ENCODE measurements at regions not wholly inside any gene's neighbourhood (a gene's known extent, or its start where the extent isn't known, plus 50 kb on each side); places are given as distances from the start of the nearest gene placed in this dataset.

DNA sequence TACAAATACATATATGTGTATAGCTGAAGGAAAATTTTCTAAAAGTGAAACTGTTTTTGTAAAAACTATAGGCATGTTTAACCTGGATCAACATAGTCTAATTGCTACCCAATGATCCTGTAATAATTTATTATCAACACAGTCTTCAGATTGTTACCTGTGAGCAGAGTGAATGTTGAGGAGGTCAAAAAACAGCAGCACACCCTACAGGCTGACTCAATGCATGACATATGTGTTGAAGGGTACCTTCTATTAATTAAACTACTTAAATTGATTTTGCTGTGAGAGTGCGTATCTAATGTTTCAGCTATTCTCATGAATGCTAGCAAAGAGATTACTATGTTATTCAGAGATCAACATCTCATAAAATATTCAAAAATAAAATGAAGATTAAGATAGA, 411.4 kb downstream of the TNS3 start:
- TF ChIP-seq SMC3 (IDR thresholded peaks at IDR 0.05; ENCODE audit: low read depth, low read length): peak; percentile 24; the same call in 1 of the 2 replicates
- TF ChIP-seq, protein P1, sequence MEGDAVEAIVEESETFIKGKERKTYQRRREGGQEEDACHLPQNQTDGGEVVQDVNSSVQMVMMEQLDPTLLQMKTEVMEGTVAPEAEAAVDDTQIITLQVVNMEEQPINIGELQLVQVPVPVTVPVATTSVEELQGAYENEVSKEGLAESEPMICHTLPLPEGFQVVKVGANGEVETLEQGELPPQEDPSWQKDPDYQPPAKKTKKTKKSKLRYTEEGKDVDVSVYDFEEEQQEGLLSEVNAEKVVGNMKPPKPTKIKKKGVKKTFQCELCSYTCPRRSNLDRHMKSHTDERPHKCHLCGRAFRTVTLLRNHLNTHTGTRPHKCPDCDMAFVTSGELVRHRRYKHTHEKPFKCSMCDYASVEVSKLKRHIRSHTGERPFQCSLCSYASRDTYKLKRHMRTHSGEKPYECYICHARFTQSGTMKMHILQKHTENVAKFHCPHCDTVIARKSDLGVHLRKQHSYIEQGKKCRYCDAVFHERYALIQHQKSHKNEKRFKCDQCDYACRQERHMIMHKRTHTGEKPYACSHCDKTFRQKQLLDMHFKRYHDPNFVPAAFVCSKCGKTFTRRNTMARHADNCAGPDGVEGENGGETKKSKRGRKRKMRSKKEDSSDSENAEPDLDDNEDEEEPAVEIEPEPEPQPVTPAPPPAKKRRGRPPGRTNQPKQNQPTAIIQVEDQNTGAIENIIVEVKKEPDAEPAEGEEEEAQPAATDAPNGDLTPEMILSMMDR (conservative IDR thresholded peaks at IDR 0.05; ENCODE audit: low read depth, low read length): peak; percentile 52
- TF ChIP-seq BHLHE40 (IDR thresholded peaks at IDR 0.05; ENCODE audit: low read depth, low read length): no peak
- TF ChIP-seq MXI1 (IDR thresholded peaks at IDR 0.05; ENCODE audit: borderline replicate concordance, low read depth, low read length): no peak
- no peak for TF ChIP-seq POLR2A (IDR thresholded peaks at IDR 0.05; ENCODE audit: low read depth, low read length)
- no peak for TF ChIP-seq FOS (IDR thresholded peaks at IDR 0.05; ENCODE audit: low read depth, low read length)
- no peak for TF ChIP-seq RFX5 (IDR thresholded peaks at IDR 0.05; ENCODE audit: low read depth, low read length)
- no peak for TF ChIP-seq CEBPB (IDR thresholded peaks at IDR 0.05; ENCODE audit: low read depth, low read length)
- TF ChIP-seq, protein P2, sequence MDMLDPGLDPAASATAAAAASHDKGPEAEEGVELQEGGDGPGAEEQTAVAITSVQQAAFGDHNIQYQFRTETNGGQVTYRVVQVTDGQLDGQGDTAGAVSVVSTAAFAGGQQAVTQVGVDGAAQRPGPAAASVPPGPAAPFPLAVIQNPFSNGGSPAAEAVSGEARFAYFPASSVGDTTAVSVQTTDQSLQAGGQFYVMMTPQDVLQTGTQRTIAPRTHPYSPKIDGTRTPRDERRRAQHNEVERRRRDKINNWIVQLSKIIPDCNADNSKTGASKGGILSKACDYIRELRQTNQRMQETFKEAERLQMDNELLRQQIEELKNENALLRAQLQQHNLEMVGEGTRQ (IDR thresholded peaks at IDR 0.05; ENCODE audit: low read depth, low read length): no peak
- TF ChIP-seq RAD21 (IDR thresholded peaks at IDR 0.05; ENCODE audit: low read length): peak; percentile 53
- no peak for TF ChIP-seq MAZ (IDR thresholded peaks at IDR 0.05; ENCODE audit: borderline replicate concordance, low read depth, low read length)

All from IMR-90 (cell line).